ENCODE measurements at regions not wholly inside any gene's neighbourhood (a gene's known extent, or its start where the extent isn't known, plus 50 kb on each side); places are given as distances from the start of the nearest gene placed in this dataset.

DNA sequence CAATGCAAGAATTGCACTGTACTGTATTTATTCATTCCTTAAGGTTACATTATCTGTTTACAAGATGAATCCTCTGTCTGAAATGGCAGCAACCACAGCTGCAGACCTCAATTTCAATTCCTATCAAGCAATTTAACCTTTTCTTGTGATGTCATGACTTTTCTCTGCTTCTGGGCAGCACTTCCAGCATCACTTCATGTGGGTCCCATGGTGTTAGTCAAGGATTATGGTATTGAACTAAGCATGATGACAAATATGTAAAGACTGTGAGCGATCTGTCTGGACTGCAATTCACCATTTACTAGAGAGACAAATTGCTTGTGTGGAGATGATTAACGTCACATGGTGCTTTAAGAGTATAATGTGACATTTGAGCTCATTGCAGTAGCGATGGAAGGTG, 90.5 kb upstream of the CCN2 start:
- H2AFZ ChIP-seq (ENCODE audit: control insufficient read depth, low read depth, low read length): no peak overlapping the region
- 32% methylated on average over 3 of the region's 3 CpGs for WGBS (ENCODE audit: insufficient coverage, insufficient replicate concordance, low lambda C conversion rate, missing lambda C conversion rate)
- in situ Hi-C loops (cut with MboI) (no loop called here), intact Hi-C loops (cut with micrococcal nuclease; ENCODE audit: unreplicated experiment) (no loop called here)
- FAIRE-seq (no peak), ATAC-seq (no peak), DNase-seq (ENCODE audit: low read depth, low spot score) (no peak)
- no peaks in the 10 kb centered on the region for H3K9me3 ChIP-seq (replicated peaks; ENCODE audit: control insufficient read depth, insufficient read depth, low read length)
- H3K27me3 ChIP-seq (replicated peaks in 1 of 2; ENCODE audit: control insufficient read depth in 2 of 2, insufficient read depth in 2 of 2, low read length in 1 of 2): no peaks in the 10 kb centered on the region
- H3K36me3 ChIP-seq (ENCODE audit: control insufficient read depth in 2 of 2, insufficient read depth in 2 of 2, low read length in 1 of 2): no peaks in the 10 kb centered on the region
- H4K20me1 ChIP-seq (ENCODE audit: control insufficient read depth, insufficient read depth): no peaks in the 10 kb centered on the region
- no TSS peak for BruUV-seq (replicated peaks)
- H3K79me2 ChIP-seq (ENCODE audit: control insufficient read depth, insufficient read depth, low read length): no peaks in the 10 kb centered on the region
- H3K4me3 ChIP-seq: no peak overlapping the region
- no peak for TF ChIP-seq POLR2AphosphoS5 (IDR thresholded peaks at IDR 0.05; ENCODE audit: low read length)
- TF ChIP-seq, protein P1, sequence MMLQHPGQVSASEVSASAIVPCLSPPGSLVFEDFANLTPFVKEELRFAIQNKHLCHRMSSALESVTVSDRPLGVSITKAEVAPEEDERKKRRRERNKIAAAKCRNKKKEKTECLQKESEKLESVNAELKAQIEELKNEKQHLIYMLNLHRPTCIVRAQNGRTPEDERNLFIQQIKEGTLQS (IDR thresholded peaks at IDR 0.05; ENCODE audit: borderline replicate concordance, extremely low read depth, low read depth, low read length): no peak
- no peak for TF ChIP-seq TAF1 (IDR thresholded peaks at IDR 0.05; ENCODE audit: borderline replicate concordance, low read depth, low read length)
- TF ChIP-seq, protein P2, sequence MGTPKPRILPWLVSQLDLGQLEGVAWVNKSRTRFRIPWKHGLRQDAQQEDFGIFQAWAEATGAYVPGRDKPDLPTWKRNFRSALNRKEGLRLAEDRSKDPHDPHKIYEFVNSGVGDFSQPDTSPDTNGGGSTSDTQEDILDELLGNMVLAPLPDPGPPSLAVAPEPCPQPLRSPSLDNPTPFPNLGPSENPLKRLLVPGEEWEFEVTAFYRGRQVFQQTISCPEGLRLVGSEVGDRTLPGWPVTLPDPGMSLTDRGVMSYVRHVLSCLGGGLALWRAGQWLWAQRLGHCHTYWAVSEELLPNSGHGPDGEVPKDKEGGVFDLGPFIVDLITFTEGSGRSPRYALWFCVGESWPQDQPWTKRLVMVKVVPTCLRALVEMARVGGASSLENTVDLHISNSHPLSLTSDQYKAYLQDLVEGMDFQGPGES (IDR thresholded peaks at IDR 0.05): no peak
- H3K27ac ChIP-seq (ENCODE audit: control insufficient read depth, insufficient read depth): no peak overlapping the region
- ChIA-PET CTCF (interaction anchor here (1.2 kb wide), 1 partner anchor 9 kb away, joined by 3 read pairs; no protein-coding TSS in a partner anchor), POLR2A (no interaction called here), RAD21 (ENCODE audit: unreplicated experiment) (no interaction called here), SMC1A (ENCODE audit: uncharacterized antibody, unreplicated experiment) (no interaction called here)
- no peak overlapping the region for H3K4me2 ChIP-seq (ENCODE audit: control insufficient read depth, insufficient read depth)
- no peaks in the 10 kb centered on the region for H3K4me1 ChIP-seq (ENCODE audit: control insufficient read depth, insufficient read depth, low read length)
- H3K9ac ChIP-seq (ENCODE audit: control insufficient read depth, insufficient read depth, low read length): no peak overlapping the region

DNA sequence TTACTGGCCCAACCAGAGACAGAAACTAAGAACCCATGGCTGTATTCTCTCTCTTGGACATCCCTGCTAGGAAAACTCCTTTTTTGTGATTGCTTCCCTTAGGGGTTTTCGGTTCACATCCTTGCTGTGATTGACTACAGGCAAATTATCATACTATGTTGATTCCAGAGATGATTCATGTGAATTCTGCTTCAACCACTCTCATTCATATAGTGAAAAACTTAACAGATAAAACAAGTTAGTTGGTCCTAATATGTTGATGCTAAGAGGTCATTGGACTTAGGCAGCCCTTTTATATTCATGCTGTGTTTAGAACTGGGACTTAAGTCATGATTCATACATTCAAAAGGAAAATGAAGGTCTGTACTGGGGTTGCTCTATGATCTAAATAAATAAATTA, 76.9 kb upstream of the CCN2 start:
- no peak overlapping the region for H3K4me2 ChIP-seq (ENCODE audit: control insufficient read depth, insufficient read depth)
- intact Hi-C loops (cut with micrococcal nuclease; ENCODE audit: unreplicated experiment): no loop called here
- no peaks in the 10 kb centered on the region for H4K20me1 ChIP-seq (ENCODE audit: control insufficient read depth, insufficient read depth)
- H3K9ac ChIP-seq (ENCODE audit: control insufficient read depth, insufficient read depth, low read length): no peak overlapping the region
- SMC1A ChIA-PET (ENCODE audit: uncharacterized antibody, unreplicated experiment): no interaction called here
- H3K9me3 ChIP-seq (replicated peaks; ENCODE audit: control insufficient read depth, insufficient read depth, low read length): no peaks in the 10 kb centered on the region
- TF ChIP-seq HDAC2 (IDR thresholded peaks at IDR 0.05): no peak
- 0% methylated on average over 1 of the region's 1 CpG for WGBS (ENCODE audit: insufficient coverage, insufficient replicate concordance, low lambda C conversion rate, missing lambda C conversion rate)
- in situ Hi-C loops (cut with MboI): no loop called here
- RAD21 ChIA-PET (ENCODE audit: unreplicated experiment): no interaction called here
- H3K4me1 ChIP-seq (ENCODE audit: control insufficient read depth, insufficient read depth, low read length): no peaks in the 10 kb centered on the region
- H3K36me3 ChIP-seq (ENCODE audit: control insufficient read depth in 2 of 2, insufficient read depth in 2 of 2, low read length in 1 of 2): no peaks in the 10 kb centered on the region
- ATAC-seq (no peak), DNase-seq (ENCODE audit: low read depth, low spot score) (no peak), FAIRE-seq (no peak)
- no peaks in the 10 kb centered on the region for H3K79me2 ChIP-seq (ENCODE audit: control insufficient read depth, insufficient read depth, low read length)
- CTCF ChIA-PET: interaction anchor here (0.6 kb wide), 1 partner anchor 100 kb away, joined by 3 read pairs; no protein-coding TSS in a partner anchor
- no TSS peak for BruUV-seq (replicated peaks)
- H3K27me3 ChIP-seq (replicated peaks in 1 of 2; ENCODE audit: control insufficient read depth in 2 of 2, insufficient read depth in 2 of 2, low read length in 1 of 2): no peaks in the 10 kb centered on the region
- H3K27ac ChIP-seq (ENCODE audit: control insufficient read depth, insufficient read depth): no peak overlapping the region
- no peak overlapping the region for H2AFZ ChIP-seq (ENCODE audit: control insufficient read depth, low read depth, low read length)
- POLR2A ChIA-PET: no interaction called here
- H3K4me3 ChIP-seq: no peak overlapping the region

All from GM12878 (cell line).